Activated naive CD8-positive, alpha-beta T cell (primary cell): ENCODE measurements at regions not wholly inside any gene's neighbourhood (a gene's known extent, or its start where the extent isn't known, plus 50 kb on each side); places are given as distances from the start of the nearest gene placed in this dataset.
"Not testable (repeated sequence)": the region's sequence is repeated elsewhere in the genome, so short reads cannot be mapped to it uniquely, and the experiment has no call there.

Source experiments
- H3K27ac Mint-ChIP-seq: one replicate; pipeline ENCODE4 v1.8.0; 2021; ENCODE audit warnings: mixed read lengths
- H3K27me3 Mint-ChIP-seq: one replicate; pipeline ENCODE4 v1.8.0; 2021; ENCODE audit warnings: mixed read lengths
- H3K36me3 Mint-ChIP-seq: one replicate; pipeline ENCODE4 v1.8.0; 2021; ENCODE audit warnings: mixed read lengths
- H3K4me1 Mint-ChIP-seq: one replicate; pipeline ENCODE4 v1.8.0; 2021; ENCODE audit warnings: low read depth, mixed read lengths
- H3K4me3 Mint-ChIP-seq: one replicate; pipeline ENCODE4 v1.8.0; 2021; ENCODE audit warnings: mild to moderate bottlenecking, mixed read lengths
- H3K9me3 Mint-ChIP-seq: one replicate; pipeline ENCODE4 v1.8.0; 2021; ENCODE audit warnings: low read depth, mixed read lengths

- Mint-ChIP-seq H3K36me3 (no peaks in the 10 kb centered on the region), H3K4me3 (no peak overlapping the region), H3K9me3 (no peaks in the 10 kb centered on the region), H3K27ac (no peak overlapping the region), H3K4me1 (no peaks in the 10 kb centered on the region), H3K27me3 (peaks cover 2% of the 10 kb centered on the region)
These were observed 53.5 kb downstream of the FOXD2 start for GRCh38 chr1:47491341-47491753.

DNA sequence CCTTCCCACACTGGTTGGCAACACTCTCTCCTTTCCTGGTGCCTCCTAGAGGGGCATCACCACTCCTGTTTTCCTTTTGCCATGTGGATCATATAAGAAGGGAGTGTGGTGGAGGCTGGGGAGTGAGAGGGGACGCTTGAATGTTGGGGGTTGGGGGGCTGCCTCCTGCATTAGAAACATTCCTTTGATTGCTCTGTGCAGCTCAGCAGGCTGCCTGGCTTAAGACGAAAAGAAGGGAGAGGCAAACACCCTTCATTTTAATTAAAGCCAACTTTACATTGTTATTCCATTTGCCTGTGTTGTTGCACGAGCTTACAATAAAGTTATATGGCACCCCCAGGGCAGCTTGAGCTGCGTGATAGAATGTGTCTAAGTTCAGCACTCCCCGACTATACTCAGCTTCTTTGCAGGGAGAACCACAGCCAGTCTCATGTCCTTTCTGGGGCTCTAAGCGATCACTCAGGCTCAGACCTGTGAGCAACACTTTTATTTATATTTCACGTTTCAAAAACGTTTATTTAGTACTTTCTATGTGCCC, 57.4 kb downstream of the FOXD2 start:
- Mint-ChIP-seq H3K27ac (no peak overlapping the region), H3K9me3 (no peaks in the 10 kb centered on the region), H3K27me3 (peaks cover 3% of the 10 kb centered on the region), H3K4me1 (no peaks in the 10 kb centered on the region), H3K4me3 (no peak overlapping the region), H3K36me3 (no peaks in the 10 kb centered on the region)

GRCh38 chr1:47498551-47498950, 60.7 kb downstream of the FOXD2 start:
- Mint-ChIP-seq H3K36me3 (no peaks in the 10 kb centered on the region), H3K9me3 (no peaks in the 10 kb centered on the region)

GRCh38 chr1:47501069-47501468, 63.2 kb downstream of the FOXD2 start:
- Mint-ChIP-seq H3K4me1 (no peaks in the 10 kb centered on the region), H3K36me3 (no peaks in the 10 kb centered on the region), H3K27me3 (peaks cover 39% of the 10 kb centered on the region), H3K27ac (no peak overlapping the region), H3K4me3 (no peak overlapping the region), H3K9me3 (no peaks in the 10 kb centered on the region)

More at GRCh38 chr1:47498551-47498950, 60.7 kb downstream of the FOXD2 start:
- Mint-ChIP-seq H3K4me1 (no peaks in the 10 kb centered on the region), H3K27ac (no peak overlapping the region), H3K4me3 (no peak overlapping the region), H3K27me3 (peaks cover 25% of the 10 kb centered on the region)

- no peaks in the 10 kb centered on the region for H3K9me3 Mint-ChIP-seq
- peaks cover 50% of the 10 kb centered on the region for H3K27me3 Mint-ChIP-seq
- no peaks in the 10 kb centered on the region for H3K4me1 Mint-ChIP-seq
- H3K4me3 Mint-ChIP-seq, result no peak overlapping the region
- H3K36me3 Mint-ChIP-seq, result no peaks in the 10 kb centered on the region
- H3K27ac Mint-ChIP-seq, result no peak overlapping the region
These were observed 65.0 kb downstream of the FOXD2 start for GRCh38 chr1:47502746-47503370.

- not testable (repeated sequence) for H3K4me1 Mint-ChIP-seq, H3K27ac Mint-ChIP-seq, H3K36me3 Mint-ChIP-seq, H3K4me3 Mint-ChIP-seq, H3K9me3 Mint-ChIP-seq
- peaks cover 51% of the 10 kb centered on the region for H3K27me3 Mint-ChIP-seq
These were observed 67.0 kb downstream of the FOXD2 start for GRCh38 chr1:47504840-47505239.

- H3K9me3 Mint-ChIP-seq, result no peaks in the 10 kb centered on the region
- no peaks in the 10 kb centered on the region for H3K36me3 Mint-ChIP-seq
- peaks cover 53% of the 10 kb centered on the region for H3K27me3 Mint-ChIP-seq
- H3K4me1 Mint-ChIP-seq, result peaks cover 3% of the 10 kb centered on the region
- no peak overlapping the region for H3K27ac Mint-ChIP-seq
- H3K4me3 Mint-ChIP-seq, result no peak overlapping the region
These were observed 67.4 kb downstream of the FOXD2 start for GRCh38 chr1:47505267-47505666.

- no peaks in the 10 kb centered on the region for H3K36me3 Mint-ChIP-seq
- H3K4me3 Mint-ChIP-seq, result no peak overlapping the region
- H3K27ac Mint-ChIP-seq, result no peak overlapping the region
- no peaks in the 10 kb centered on the region for H3K9me3 Mint-ChIP-seq
- peaks cover 3% of the 10 kb centered on the region for H3K4me1 Mint-ChIP-seq
- H3K27me3 Mint-ChIP-seq, result peaks cover 50% of the 10 kb centered on the region
These were observed 68.2 kb downstream of the FOXD2 start for GRCh38 chr1:47506053-47506452.

- H3K9me3 Mint-ChIP-seq, result no peaks in the 10 kb centered on the region
- H3K27me3 Mint-ChIP-seq, result peaks cover 49% of the 10 kb centered on the region
- no peaks in the 10 kb centered on the region for H3K36me3 Mint-ChIP-seq
- H3K4me1 Mint-ChIP-seq, result peaks cover 3% of the 10 kb centered on the region
- H3K27ac Mint-ChIP-seq, result no peak overlapping the region
- peak overlapping the region; percentile 44 for H3K4me3 Mint-ChIP-seq
These were observed 69.3 kb downstream of the FOXD2 start for GRCh38 chr1:47507144-47507543.

DNA sequence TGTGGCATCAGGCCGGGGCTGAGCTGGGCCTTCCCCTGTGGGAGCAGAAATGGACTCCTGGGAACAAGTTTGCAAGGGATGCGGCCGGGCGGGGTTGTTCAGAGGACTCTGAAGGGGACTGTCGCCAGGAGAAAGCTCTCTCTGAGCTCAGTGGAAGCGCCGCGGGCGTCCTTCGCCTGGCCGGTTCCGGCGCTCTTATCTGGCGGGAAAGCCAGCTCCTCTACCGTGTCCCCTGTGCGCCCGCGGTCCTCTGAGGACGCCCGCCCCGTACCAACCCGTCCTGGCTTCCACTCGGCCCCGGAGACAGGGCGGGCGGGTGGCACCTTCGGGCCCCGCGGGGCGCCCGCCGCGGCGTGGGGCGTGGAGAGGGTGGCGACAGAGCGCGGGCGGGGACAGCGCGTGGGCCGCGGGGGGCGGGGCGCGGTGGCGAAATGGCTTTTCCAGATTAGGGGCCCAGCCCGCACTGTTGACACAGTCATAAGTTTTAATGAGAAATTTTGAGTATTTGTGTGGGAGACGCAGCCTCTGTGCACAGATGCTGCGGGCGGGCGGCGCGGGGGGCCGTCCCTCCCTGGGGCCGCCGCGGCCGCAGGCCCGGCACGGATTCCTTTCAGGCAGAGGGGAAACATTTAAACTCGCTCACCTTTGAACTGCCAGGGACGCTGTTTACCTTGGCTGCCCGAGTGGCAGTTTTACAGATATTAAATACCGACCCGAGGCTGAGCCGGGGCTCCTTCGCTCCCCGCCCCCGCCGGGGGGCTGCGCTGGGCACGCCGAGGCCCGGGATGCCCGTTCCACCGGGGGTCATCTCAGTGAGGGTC, 70.2 kb downstream of the FOXD2 start:
- H3K27ac Mint-ChIP-seq, result no peak overlapping the region
- H3K4me3 Mint-ChIP-seq, result peak overlapping the region; percentile 69
- peaks cover 3% of the 10 kb centered on the region for H3K4me1 Mint-ChIP-seq
- no peaks in the 10 kb centered on the region for H3K36me3 Mint-ChIP-seq
- H3K9me3 Mint-ChIP-seq, result no peaks in the 10 kb centered on the region
- H3K27me3 Mint-ChIP-seq, result peaks cover 50% of the 10 kb centered on the region

DNA sequence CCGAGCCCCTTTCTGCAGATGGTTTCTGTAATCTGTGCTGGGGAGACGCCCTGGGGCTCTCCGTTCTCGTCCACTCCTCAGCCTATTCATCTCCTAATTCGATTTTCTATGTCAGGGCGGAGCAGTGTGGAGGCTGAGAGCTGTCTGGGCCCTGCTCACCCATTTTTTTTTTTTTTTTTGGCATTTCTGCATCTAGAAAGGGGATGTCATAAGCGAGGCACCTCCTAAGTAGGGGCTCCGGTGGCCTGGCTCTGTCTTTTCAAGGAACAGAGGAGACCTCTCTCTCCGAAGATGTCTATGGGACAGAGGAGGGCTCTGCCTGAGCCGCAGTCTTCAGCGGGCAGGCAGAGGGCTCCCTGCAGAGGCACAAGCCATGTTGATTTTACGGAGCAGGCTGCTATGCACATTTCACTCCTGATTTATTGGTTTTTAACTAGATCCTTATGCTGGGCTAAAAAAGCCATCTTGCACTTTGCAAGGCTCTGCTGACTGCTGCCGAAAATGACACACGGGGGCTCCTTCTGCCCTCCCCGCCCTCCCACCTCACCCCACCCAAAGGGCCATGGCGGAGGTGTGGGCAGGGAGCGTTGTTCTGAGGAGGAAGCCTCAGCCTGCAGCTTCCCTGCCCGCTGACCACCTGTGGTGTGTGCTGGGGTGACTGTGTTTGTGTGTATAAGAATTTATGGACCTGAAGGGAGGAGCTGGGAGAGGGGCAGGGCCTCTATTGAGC, 71.0 kb downstream of the FOXD2 start:
- H3K4me1 Mint-ChIP-seq, result peaks cover 3% of the 10 kb centered on the region
- peaks cover 42% of the 10 kb centered on the region for H3K27me3 Mint-ChIP-seq
- no peaks in the 10 kb centered on the region for H3K9me3 Mint-ChIP-seq
- H3K36me3 Mint-ChIP-seq, result no peaks in the 10 kb centered on the region
- H3K27ac Mint-ChIP-seq, result no peak overlapping the region
- H3K4me3 Mint-ChIP-seq, result peak overlapping the region; percentile 69

DNA sequence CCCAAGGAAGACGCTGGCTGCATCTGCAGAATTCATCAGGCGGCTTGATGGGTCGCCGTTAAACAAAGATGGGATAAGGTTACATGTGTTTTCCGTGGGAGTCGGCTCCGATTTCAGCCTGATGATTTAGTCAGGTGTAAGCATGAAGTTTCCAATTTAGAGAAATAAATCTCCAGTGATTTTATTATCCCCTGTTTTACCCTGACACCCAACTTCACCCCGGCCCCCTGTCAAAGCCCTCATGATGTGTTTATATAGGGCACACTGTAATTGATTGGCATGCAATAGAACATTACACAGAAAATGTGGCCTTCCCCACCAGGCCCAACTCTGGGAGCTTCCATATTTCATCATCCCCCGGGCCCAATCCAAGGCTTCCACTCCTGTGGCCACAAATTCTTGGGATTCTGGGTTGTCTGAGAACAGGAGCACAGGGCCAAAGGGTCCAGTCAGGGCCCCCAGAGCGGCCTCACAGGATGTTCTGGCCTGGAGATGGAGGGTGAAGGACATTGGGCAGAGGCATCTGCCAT, 72.5 kb downstream of the FOXD2 start:
- Mint-ChIP-seq H3K36me3 (no peaks in the 10 kb centered on the region), H3K27me3 (peaks cover 42% of the 10 kb centered on the region), H3K9me3 (no peaks in the 10 kb centered on the region), H3K27ac (no peak overlapping the region), H3K4me3 (no peak overlapping the region), H3K4me1 (peaks cover 3% of the 10 kb centered on the region)

DNA sequence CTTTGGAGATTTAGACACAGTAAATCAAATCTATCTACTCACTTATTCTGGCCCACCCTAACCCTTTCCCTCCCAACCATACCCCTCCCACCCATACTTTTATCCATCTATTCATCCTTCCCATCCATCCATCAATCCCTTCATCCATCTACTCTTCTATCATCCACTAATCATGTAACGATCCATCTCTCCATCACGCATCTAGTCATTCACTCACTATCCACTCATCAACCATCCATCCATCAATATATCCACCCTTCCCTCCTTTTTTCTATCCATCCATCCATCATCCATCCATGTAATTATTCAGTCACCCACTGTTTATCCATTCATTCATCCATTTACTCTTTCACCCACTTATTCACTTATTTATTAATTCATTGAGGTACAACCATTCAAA, 74.0 kb downstream of the FOXD2 start:
- no peaks in the 10 kb centered on the region for H3K9me3 Mint-ChIP-seq
- no peaks in the 10 kb centered on the region for H3K36me3 Mint-ChIP-seq
- peaks cover 36% of the 10 kb centered on the region for H3K27me3 Mint-ChIP-seq
- peaks cover 3% of the 10 kb centered on the region for H3K4me1 Mint-ChIP-seq
- no peak overlapping the region for H3K27ac Mint-ChIP-seq
- H3K4me3 Mint-ChIP-seq, result no peak overlapping the region

GRCh38 chr1:47513393-47513792, 75.5 kb downstream of the FOXD2 start:
- H3K36me3 Mint-ChIP-seq, result no peaks in the 10 kb centered on the region
- H3K4me3 Mint-ChIP-seq, result no peak overlapping the region
- H3K27ac Mint-ChIP-seq, result no peak overlapping the region
- H3K9me3 Mint-ChIP-seq, result no peaks in the 10 kb centered on the region
- peaks cover 3% of the 10 kb centered on the region for H3K4me1 Mint-ChIP-seq
- H3K27me3 Mint-ChIP-seq, result peaks cover 38% of the 10 kb centered on the region

DNA sequence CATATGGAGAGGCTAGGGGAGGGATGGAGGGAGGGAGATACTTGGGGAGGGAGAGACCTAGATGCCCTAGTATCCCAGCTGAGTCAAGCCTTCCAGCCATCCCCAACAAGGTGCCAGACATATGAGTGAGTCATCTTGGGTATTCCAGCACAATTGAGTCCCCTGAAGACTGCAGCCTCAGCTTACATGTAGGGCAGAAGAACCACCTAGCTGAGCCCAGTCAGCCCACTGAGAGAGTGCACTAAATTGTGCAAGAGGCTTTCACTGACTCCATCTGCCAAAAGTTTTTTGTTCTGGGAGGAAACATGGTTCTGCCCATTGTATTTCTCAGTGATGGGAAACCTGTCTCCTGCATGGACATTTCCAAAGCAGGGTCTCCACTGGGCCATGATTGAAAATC, 76.4 kb downstream of the FOXD2 start:
- no peak overlapping the region for H3K27ac Mint-ChIP-seq
- no peaks in the 10 kb centered on the region for H3K9me3 Mint-ChIP-seq
- H3K36me3 Mint-ChIP-seq, result no peaks in the 10 kb centered on the region
- H3K27me3 Mint-ChIP-seq, result peaks cover 38% of the 10 kb centered on the region
- no peak overlapping the region for H3K4me3 Mint-ChIP-seq
- peaks cover 1% of the 10 kb centered on the region for H3K4me1 Mint-ChIP-seq
